ENCODE measurements at regions not wholly inside any gene's neighbourhood (a gene's known extent, or its start where the extent isn't known, plus 50 kb on each side); places are given as distances from the start of the nearest gene placed in this dataset.

GRCh38 chrX:151828439-151829080 lies 84.1 kb upstream of the MAGEA4 start:
- Histone ChIP-seq H3K27ac (no peak overlapping the region), H3K27me3 (no peaks in the 10 kb centered on the region), H3K4me1 (no peaks in the 10 kb centered on the region), H3K4me3 (no peak overlapping the region), H3K36me3 (no peaks in the 10 kb centered on the region), H3K9me3 (no peaks in the 10 kb centered on the region)
- intact Hi-C loops (cut with DNase I; ENCODE audit: low total_unique reads), result no loop called here
- TF ChIP-seq CTCF (IDR thresholded peaks at IDR 0.05), result no peak
- no peak for DNase-seq

- Histone ChIP-seq H3K27me3 (no peaks in the 10 kb centered on the region), H3K9me3 (no peaks in the 10 kb centered on the region), H3K36me3 (no peaks in the 10 kb centered on the region), H3K4me1 (no peaks in the 10 kb centered on the region), H3K27ac (no peak overlapping the region), H3K4me3 (no peak overlapping the region)
- DNase-seq, result no peak
- TF ChIP-seq CTCF (IDR thresholded peaks at IDR 0.05), result no peak
- intact Hi-C loops (cut with DNase I; ENCODE audit: low total_unique reads), result no loop called here
These were observed 81.8 kb upstream of the MAGEA4 start for GRCh38 chrX:151830911-151831310.

GRCh38 chrX:151852294-151852693 lies 60.4 kb upstream of the MAGEA4 start:
- Histone ChIP-seq H3K9me3 (no peaks in the 10 kb centered on the region), H3K36me3 (no peaks in the 10 kb centered on the region), H3K4me3 (no peak overlapping the region), H3K27me3 (no peaks in the 10 kb centered on the region), H3K4me1 (no peaks in the 10 kb centered on the region), H3K27ac (no peak overlapping the region)
- intact Hi-C loops (cut with DNase I; ENCODE audit: low total_unique reads), result no loop called here
- no peak for DNase-seq
- TF ChIP-seq CTCF (IDR thresholded peaks at IDR 0.05), result no peak

GRCh38 chrX:151854726-151855495 lies 57.8 kb upstream of the MAGEA4 start:
- intact Hi-C loops (cut with DNase I; ENCODE audit: low total_unique reads), result no loop called here
- H3K4me1 ChIP-seq, result no peaks in the 10 kb centered on the region
- H3K27ac ChIP-seq, result no peak overlapping the region
- no peak for DNase-seq
- no peak for TF ChIP-seq CTCF (IDR thresholded peaks at IDR 0.05)
- H3K27me3 ChIP-seq, result no peaks in the 10 kb centered on the region
- H3K4me3 ChIP-seq, result no peak overlapping the region
- no peaks in the 10 kb centered on the region for H3K36me3 ChIP-seq
- H3K9me3 ChIP-seq, result no peaks in the 10 kb centered on the region

- Histone ChIP-seq H3K36me3 (no peaks in the 10 kb centered on the region), H3K4me1 (no peaks in the 10 kb centered on the region), H3K27me3 (no peaks in the 10 kb centered on the region), H3K27ac (no peak overlapping the region), H3K9me3 (no peaks in the 10 kb centered on the region), H3K4me3 (no peak overlapping the region)
- intact Hi-C loops (cut with DNase I; ENCODE audit: low total_unique reads), result no loop called here
- DNase-seq, result no peak
- TF ChIP-seq CTCF (IDR thresholded peaks at IDR 0.05), result no peak
These were observed 53.2 kb upstream of the MAGEA4 start for GRCh38 chrX:151859481-151859880.
